ENCODE measurements at regions not wholly inside any gene's neighbourhood (a gene's known extent, or its start where the extent isn't known, plus 50 kb on each side); places are given as distances from the start of the nearest gene placed in this dataset.
"Not testable (repeated sequence)": the region's sequence is repeated elsewhere in the genome, so short reads cannot be mapped to it uniquely, and the experiment has no call there.

GRCh38 chr2:5175231-5175630, 517.0 kb upstream of the SOX11 start:
- DNase-seq = no peak

GRCh38 chr2:5176764-5177163, 515.4 kb upstream of the SOX11 start:
- DNase-seq = no peak

GRCh38 chr2:5183031-5183430, 509.2 kb upstream of the SOX11 start:
- DNase-seq = no peak

- no peak for DNase-seq
These were observed 504.9 kb upstream of the SOX11 start for GRCh38 chr2:5187283-5187682.

GRCh38 chr2:5188636-5189035, 503.5 kb upstream of the SOX11 start:
- DNase-seq = no peak

- no peak for DNase-seq
These were observed 502.2 kb upstream of the SOX11 start for GRCh38 chr2:5190023-5190422.

GRCh38 chr2:5195636-5196035, 496.5 kb upstream of the SOX11 start:
- no peak for DNase-seq

- peak; percentile 24 for DNase-seq
These were observed 488.9 kb upstream of the SOX11 start for GRCh38 chr2:5203134-5203755.

GRCh38 chr2:5206742-5207141, 485.4 kb upstream of the SOX11 start:
- DNase-seq = not testable (repeated sequence)

- peak; percentile 23 for DNase-seq
These were observed 476.1 kb upstream of the SOX11 start for GRCh38 chr2:5215989-5216607.

GRCh38 chr2:5227062-5227699, 465.0 kb upstream of the SOX11 start:
- no peak for DNase-seq

- DNase-seq = no peak
These were observed 462.6 kb upstream of the SOX11 start for GRCh38 chr2:5229574-5229973.

- DNase-seq = no peak
These were observed 461.7 kb upstream of the SOX11 start for GRCh38 chr2:5230444-5230843.

- peak; percentile 16 for DNase-seq
These were observed 461.3 kb upstream of the SOX11 start for GRCh38 chr2:5230855-5231254.

GRCh38 chr2:5231287-5231686, 460.9 kb upstream of the SOX11 start:
- DNase-seq = no peak

GRCh38 chr2:5234563-5234962, 457.6 kb upstream of the SOX11 start:
- DNase-seq = no peak

- peak; percentile 56 for DNase-seq
These were observed 456.5 kb upstream of the SOX11 start for GRCh38 chr2:5235701-5236100.

- DNase-seq = peak; percentile 75
These were observed 455.9 kb upstream of the SOX11 start for GRCh38 chr2:5236249-5236648.

- no peak for DNase-seq
These were observed 449.4 kb upstream of the SOX11 start for GRCh38 chr2:5242751-5243150.

- DNase-seq = no peak
These were observed 441.7 kb upstream of the SOX11 start for GRCh38 chr2:5250482-5250881.

GRCh38 chr2:5253263-5253662, 438.9 kb upstream of the SOX11 start:
- DNase-seq = no peak

- no peak for DNase-seq
These were observed 437.3 kb upstream of the SOX11 start for GRCh38 chr2:5254791-5255332.

GRCh38 chr2:5263291-5263690, 428.9 kb upstream of the SOX11 start:
- no peak for DNase-seq

- DNase-seq = no peak
These were observed 427.8 kb upstream of the SOX11 start for GRCh38 chr2:5264361-5264760.

Data from tongue (tissue), 1 donor.